ENCODE measurements at regions not wholly inside any gene's neighbourhood (a gene's known extent, or its start where the extent isn't known, plus 50 kb on each side); places are given as distances from the start of the nearest gene placed in this dataset.

- in situ Hi-C loops (cut with HindIII; ENCODE audit: extremely low pct_ligation_motif_present, low pct_unique_long_range_greater_than_20kb), result no loop called here
- ATAC-seq, result no peak
- WGBS (ENCODE audit: low lambda C conversion rate), result 0% methylated on average over 3 of the region's 3 CpGs
- FAIRE-seq, result no peak
- Histone ChIP-seq H3K9ac (ENCODE audit: insufficient read depth, low read depth, low read length) (no peak overlapping the region), H3K79me2 (ENCODE audit: insufficient read depth, low read length) (no peaks in the 10 kb centered on the region), H4K20me1 (ENCODE audit: insufficient read depth, low read length) (no peaks in the 10 kb centered on the region), H3K27me3 (ENCODE audit: control insufficient read depth in 1 of 2, insufficient read depth in 2 of 2, low read length in 2 of 2) (no peaks in the 10 kb centered on the region), H3K4me2 (ENCODE audit: low read depth, low read length) (no peak overlapping the region), H2AFZ (ENCODE audit: low read length) (no peak overlapping the region), H3K36me3 (replicated peaks in 1 of 2; ENCODE audit: control insufficient read depth in 1 of 2, insufficient read depth in 2 of 2, low read length in 2 of 2) (no peaks in the 10 kb centered on the region), H3K4me3 (replicated peaks in 1 of 3; ENCODE audit: insufficient read depth in 1 of 3, low read depth in 2 of 3, low read length in 3 of 3) (no peak overlapping the region), H3K27ac (ENCODE audit: extremely low read length, insufficient read depth, low read length) (no peak overlapping the region), H3K4me1 (ENCODE audit: insufficient read depth, low read length) (no peaks in the 10 kb centered on the region), H3K9me3 (ENCODE audit: low read length) (peaks cover 34% of the 10 kb centered on the region)
- ChIA-PET POLR2A (no interaction called here), CTCF (ENCODE audit: low intra/inter-chr PET ratio, low total read pairs) (no interaction called here)
- no peak for DNase-seq (ENCODE audit: low spot score)
- TF ChIP-seq REXO4 (CRISPR knock-in tag; IDR thresholded peaks at IDR 0.05; ENCODE audit: borderline replicate concordance), result no peak
- TF ChIP-seq ATRX (CRISPR knock-in tag; IDR thresholded peaks at IDR 0.05; ENCODE audit: borderline replicate concordance), result no peak
- no peak for TF ChIP-seq DRAP1 (CRISPR knock-in tag; IDR thresholded peaks at IDR 0.05)
- no peak for TF ChIP-seq KAT7 (CRISPR knock-in tag; IDR thresholded peaks at IDR 0.05; ENCODE audit: borderline replicate concordance)
- no peak for TF ChIP-seq MAFF (IDR thresholded peaks at IDR 0.05; ENCODE audit: low read depth, low read length)
- TF ChIP-seq ELF1 (CRISPR knock-in tag; IDR thresholded peaks at IDR 0.05), result no peak
- no peak for TF ChIP-seq THAP11 (CRISPR knock-in tag; IDR thresholded peaks at IDR 0.05)
- TF ChIP-seq IKZF4 (CRISPR knock-in tag; IDR thresholded peaks at IDR 0.05; ENCODE audit: borderline replicate concordance, low read depth, not compliant biosample characterization), result no peak
- TF ChIP-seq MLLT10 (CRISPR knock-in tag; IDR thresholded peaks at IDR 0.05), result no peak
- no peak for TF ChIP-seq ZBTB4 (CRISPR knock-in tag; IDR thresholded peaks at IDR 0.05; ENCODE audit: borderline replicate concordance)
- no peak for TF ChIP-seq ZNF703 (CRISPR knock-in tag; IDR thresholded peaks at IDR 0.05; ENCODE audit: borderline replicate concordance)
- no peak for TF ChIP-seq RXRA (CRISPR knock-in tag; IDR thresholded peaks at IDR 0.05)
- no peak for TF ChIP-seq MED8 (CRISPR knock-in tag; IDR thresholded peaks at IDR 0.05; ENCODE audit: insufficient replicate concordance)
- BruUV-seq (replicated peaks), result no TSS peak
- intact Hi-C loops (cut with micrococcal nuclease; ENCODE audit: unreplicated experiment), result no loop called here
Observed at GRCh38 chr11:21785351-21785750, 407.5 kb upstream of the ANO5 start.
